HCT116 (cell line): ENCODE measurements at regions not wholly inside any gene's neighbourhood (a gene's known extent, or its start where the extent isn't known, plus 50 kb on each side); places are given as distances from the start of the nearest gene placed in this dataset.

Experiments used
- ATAC-seq: fragments of 200-7000 bp; cut with Tn5 transposase; 2 replicates; pipeline ENCODE4 v1.9.1; 2020; ENCODE audit warnings: mild to moderate bottlenecking, moderate library complexity
- BruUV-seq: library from RNA; stranded (reverse); fragments of 400-500 nt; replicated peaks from 2 replicates; lab custom pipeline; 2021; lab: Mats Ljungman, UMichigan
- CTCF ChIA-PET: fragments of 300-600 bp; sonication (Branson Sonifier 250); formaldehyde crosslinking; loops from one replicate; lab custom pipeline; 2021; ENCODE audit warnings: antibody characterized with exemption; lab: Charles Lee
- POLR2A ChIA-PET: fragments of 300-600, 350-600 bp; sonication (Branson Sonifier 250); formaldehyde crosslinking; loops from one replicate; lab custom pipeline; 2021; ENCODE audit warnings: antibody characterized with exemption; lab: Charles Lee
- RAD21 ChIA-PET, 2 experiments: fragments of 300-600 bp; sonication (Branson Sonifier 250); formaldehyde crosslinking; loops; one replicate each; lab custom pipeline; 2023; ENCODE audit warnings: low total read pairs in 2 of 2; ENCODE audit not compliant: uncharacterized antibody in 2 of 2, unreplicated experiment in 2 of 2, low non-redundant PET in 1 of 2; lab: Charles Lee
- DNase-seq: peaks from one replicate; pipeline ENCODE4 v3.0.0-alpha.2; 2010; ENCODE audit warnings: low read depth, low spot score
- H2AFZ ChIP-seq: fragments of 200-600 bp; shearing (Covaris generic), sonication (generic); 2 replicates; pipeline ENCODE4 v1.6.1; 2017; ENCODE audit warnings: low read depth, mixed run types, mixed read lengths, antibody characterized with exemption, low read length; ENCODE audit not compliant: poor library complexity, severe bottlenecking
- H3K27ac ChIP-seq: 2 replicates; pipeline ENCODE4 v1.5.1; 2012; ENCODE audit warnings: low read depth, low read length
- H3K27me3 ChIP-seq: fragments of 200-600 bp; sonication (generic); 2 replicates; pipeline ENCODE4 v1.6.1; 2016; ENCODE audit warnings: mixed run types, low read length, mixed read lengths; ENCODE audit not compliant: insufficient read depth
- H3K36me3 ChIP-seq, 2 experiments: fragments of 200-500 bp in 1 of 2; fragments of 200-600 bp in 1 of 2; sonication (Bioruptor generic) in 1 of 2; sonication (generic) in 1 of 2; 2 replicates each; pipeline versions ENCODE4 v1.5.1 to v1.6.1; 2014 to 2016; ENCODE audit warnings: low read length in 2 of 2, inconsistent platforms in 1 of 2, mixed read lengths in 1 of 2, mixed run types in 1 of 2; ENCODE audit not compliant: insufficient read depth in 2 of 2, control insufficient read depth in 1 of 2
- H3K4me1 ChIP-seq, 2 experiments: fragments of 200-600 bp in 1 of 2; sonication (generic) in 1 of 2; 2 replicates each; pipeline versions ENCODE4 v1.5.1 to v1.6.1; 2012 to 2017; ENCODE audit warnings: low read length in 2 of 2, inconsistent platforms in 1 of 2, mild to moderate bottlenecking in 1 of 2, mixed read lengths in 1 of 2, mixed run types in 1 of 2, moderate library complexity in 1 of 2; ENCODE audit not compliant: insufficient read depth in 2 of 2, control insufficient read depth in 1 of 2
- H3K4me2 ChIP-seq: fragments of 200-600 bp; sonication (generic); 2 replicates; pipeline ENCODE4 v1.6.1; 2017; ENCODE audit warnings: mixed run types, low read length, mixed read lengths
- H3K4me3 ChIP-seq, 2 experiments: fragments of 200-600 bp in 1 of 2; sonication (generic) in 1 of 2; replicated peaks in 1 of 2; 2 replicates each; pipeline ENCODE4 v1.5.1; 2011 to 2016; ENCODE audit warnings: low read length in 2 of 2, control low read depth in 1 of 2, low read depth in 1 of 2, mild to moderate bottlenecking in 1 of 2, mixed read lengths in 1 of 2, mixed run types in 1 of 2
- H3K79me2 ChIP-seq: fragments of 200-600 bp; sonication (generic); 2 replicates; pipeline ENCODE4 v1.6.1; 2017; ENCODE audit warnings: mild to moderate bottlenecking, mixed run types, low read length, moderate library complexity, mixed read lengths; ENCODE audit not compliant: insufficient read depth
- H3K9ac ChIP-seq: fragments of 200-600 bp; sonication (generic); 2 replicates; pipeline ENCODE4 v1.6.1; 2016; ENCODE audit warnings: low read length, mixed read lengths
- H3K9me2 ChIP-seq: fragments of 200-600 bp; sonication (generic), shearing (Covaris generic); 2 replicates; pipeline ENCODE4 v1.6.1; 2017; ENCODE audit warnings: mixed run types, mild to moderate bottlenecking, moderate library complexity; ENCODE audit not compliant: insufficient read depth
- H3K9me3 ChIP-seq, 2 experiments: fragments of 200-500 bp in 1 of 2; fragments of 200-600 bp in 1 of 2; sonication (Bioruptor generic) in 1 of 2; sonication (generic) in 1 of 2; 2 replicates each; pipeline ENCODE4 v1.6.1; 2014 to 2017; ENCODE audit warnings: low read length in 2 of 2, mixed read lengths in 2 of 2, inconsistent platforms in 1 of 2, low read depth in 1 of 2, mild to moderate bottlenecking in 1 of 2, mixed run types in 1 of 2, moderate library complexity in 1 of 2; ENCODE audit not compliant: control insufficient read depth in 1 of 2, insufficient read depth in 1 of 2
- H4K20me1 ChIP-seq: fragments of 200-600 bp; sonication (generic), shearing (Covaris generic); 2 replicates; pipeline ENCODE4 v1.6.1; 2017; ENCODE audit warnings: mixed run types, mild to moderate bottlenecking, moderate library complexity; ENCODE audit not compliant: insufficient read depth
- ATF3 ChIP-seq: IDR thresholded peaks from 2 replicates; pipeline ENCODE4 v1.6.1; 2012
- CBX3 ChIP-seq: IDR thresholded peaks from 2 replicates; pipeline ENCODE4 v1.6.1; 2012; ENCODE audit warnings: low read depth
- CEBPB ChIP-seq: IDR thresholded peaks from 2 replicates; pipeline ENCODE4 v1.6.1; 2012; ENCODE audit warnings: low read depth
- EGR1 ChIP-seq: IDR thresholded peaks from 2 replicates; pipeline ENCODE4 v1.6.1; 2012; ENCODE audit warnings: low read depth
- EZH2 ChIP-seq: fragments of 200-600 bp; sonication (generic); IDR thresholded peaks from 2 replicates; pipeline ENCODE4 v1.6.1; 2017; ENCODE audit warnings: antibody characterized with exemption, mixed run types
- EZH2phosphoT487 ChIP-seq: fragments of 200-600 bp; IDR thresholded peaks from 2 replicates; pipeline ENCODE4 v1.6.1; 2018; ENCODE audit warnings: antibody characterized with exemption, borderline replicate concordance
- FOSL1 ChIP-seq: IDR thresholded peaks from 2 replicates; pipeline ENCODE4 v1.6.1; 2012; ENCODE audit warnings: low read depth
- JUND ChIP-seq: IDR thresholded peaks from 2 replicates; pipeline ENCODE4 v1.6.1; 2012
- MAX ChIP-seq: IDR thresholded peaks from 2 replicates; pipeline ENCODE4 v1.6.1; 2012
- POLR2A ChIP-seq: IDR thresholded peaks from 2 replicates; pipeline ENCODE4 v1.7.0; 2011; ENCODE audit warnings: borderline replicate concordance; ENCODE audit not compliant: insufficient read depth, insufficient read length; ENCODE audit errors: extremely low read depth
- POLR2AphosphoS5 ChIP-seq: IDR thresholded peaks from 2 replicates; pipeline ENCODE4 v1.6.1; 2011; ENCODE audit warnings: mild to moderate bottlenecking, low read depth, low read length, moderate library complexity
- RAD21 ChIP-seq: IDR thresholded peaks from 2 replicates; pipeline ENCODE4 v1.6.1; 2012; ENCODE audit warnings: low read depth, mild to moderate bottlenecking
- SIN3A ChIP-seq: IDR thresholded peaks from 2 replicates; pipeline ENCODE4 v1.6.1; 2012; ENCODE audit warnings: low read depth
- SP1 ChIP-seq: IDR thresholded peaks from 2 replicates; pipeline ENCODE4 v1.6.1; 2012; ENCODE audit warnings: low read depth
- SRF ChIP-seq: IDR thresholded peaks from 2 replicates; pipeline ENCODE4 v1.6.1; 2012; ENCODE audit warnings: low read depth
- YY1 ChIP-seq: IDR thresholded peaks from 2 replicates; pipeline ENCODE4 v1.6.1; 2011; ENCODE audit warnings: low read length, low read depth, moderate library complexity, mild to moderate bottlenecking; ENCODE audit not compliant: insufficient replicate concordance; ENCODE audit errors: extremely low read depth
- ZFX ChIP-seq: fragments of 450-650 bp; IDR thresholded peaks from 2 replicates; pipeline ENCODE4 v1.6.1; 2017
- ZNF274 ChIP-seq: fragments of 200-500 bp; sonication (Bioruptor generic); IDR thresholded peaks from 2 replicates; pipeline ENCODE4 v1.6.1; 2014; ENCODE audit warnings: mild to moderate bottlenecking, low read depth, low read length, inconsistent platforms
- intact Hi-C: fragments of 100-400 bp; cut with micrococcal nuclease; formaldehyde crosslinking; loops from 2 replicates; pipeline ENCODE4 v1.10.0; 2022
- TF ChIP-seq, protein P1 (sequence below), 3 experiments: fragments of 200-600 bp in 1 of 3; sonication (generic) in 1 of 3; IDR thresholded peaks in 2 of 3; conservative IDR thresholded peaks in 1 of 3; 2 replicates each; pipeline ENCODE4 v1.5.1; 2012 to 2017; ENCODE audit warnings: low read depth in 2 of 3, low read length in 2 of 3, antibody characterized with exemption in 1 of 3, borderline replicate concordance in 1 of 3, control low read depth in 1 of 3, mild to moderate bottlenecking in 1 of 3, mixed read lengths in 1 of 3, mixed run types in 1 of 3, moderate library complexity in 1 of 3; ENCODE audit not compliant: insufficient read depth in 1 of 3

DNA sequence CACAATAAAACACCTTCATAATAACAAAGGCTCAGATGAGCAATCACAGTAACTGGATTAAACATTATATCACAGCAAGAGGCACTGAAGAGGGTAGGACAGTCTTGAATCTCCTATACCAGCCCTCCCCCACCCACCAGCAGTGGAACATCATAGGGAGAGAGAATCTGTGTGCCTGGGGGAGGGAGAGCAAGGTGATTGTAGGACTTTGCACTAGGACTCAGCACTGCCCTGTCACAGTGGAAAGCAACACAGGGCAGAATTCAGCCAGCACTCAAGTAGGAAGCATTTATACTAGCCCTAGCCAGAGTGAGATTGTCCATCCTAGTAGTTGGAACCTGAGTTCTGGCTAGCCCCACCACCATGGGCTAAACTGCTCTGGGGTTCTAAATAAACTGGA is 400.2 kb downstream of the HAO1 start:
- RAD21 ChIA-PET = no interaction called here
- no TSS peak for BruUV-seq
- H3K9me3 ChIP-seq = peaks cover 0 to 8% of the 10 kb centered on the region in 2 experiments; a peak in 1 of 4 replicates
- no peak overlapping the region for H3K9ac ChIP-seq
- no peak overlapping the region for H3K4me3 ChIP-seq
- DNase-seq (no peak), ATAC-seq (no peak)
- H3K36me3 ChIP-seq = no peaks in the 10 kb centered on the region
- no peak overlapping the region for H3K27ac ChIP-seq
- no peak overlapping the region for H3K4me2 ChIP-seq
- POLR2A ChIA-PET = no interaction called here
- CTCF ChIA-PET = no interaction called here
- no peaks in the 10 kb centered on the region for H3K79me2 ChIP-seq
- H4K20me1 ChIP-seq = no peaks in the 10 kb centered on the region
- no peaks in the 10 kb centered on the region for H3K27me3 ChIP-seq
- no peaks in the 10 kb centered on the region for H3K9me2 ChIP-seq
- intact Hi-C loops = no loop called here
- H3K4me1 ChIP-seq = no peaks in the 10 kb centered on the region
- TF ChIP-seq ATF3 = no peak
- no peak for TF ChIP-seq EGR1
- no peak for TF ChIP-seq CEBPB
- no peak for TF ChIP-seq EZH2
- no peak for TF ChIP-seq SRF
- no peak for TF ChIP-seq ZNF274
- no peak for TF ChIP-seq POLR2AphosphoS5
- no peak for TF ChIP-seq SP1
- TF ChIP-seq, protein P1, sequence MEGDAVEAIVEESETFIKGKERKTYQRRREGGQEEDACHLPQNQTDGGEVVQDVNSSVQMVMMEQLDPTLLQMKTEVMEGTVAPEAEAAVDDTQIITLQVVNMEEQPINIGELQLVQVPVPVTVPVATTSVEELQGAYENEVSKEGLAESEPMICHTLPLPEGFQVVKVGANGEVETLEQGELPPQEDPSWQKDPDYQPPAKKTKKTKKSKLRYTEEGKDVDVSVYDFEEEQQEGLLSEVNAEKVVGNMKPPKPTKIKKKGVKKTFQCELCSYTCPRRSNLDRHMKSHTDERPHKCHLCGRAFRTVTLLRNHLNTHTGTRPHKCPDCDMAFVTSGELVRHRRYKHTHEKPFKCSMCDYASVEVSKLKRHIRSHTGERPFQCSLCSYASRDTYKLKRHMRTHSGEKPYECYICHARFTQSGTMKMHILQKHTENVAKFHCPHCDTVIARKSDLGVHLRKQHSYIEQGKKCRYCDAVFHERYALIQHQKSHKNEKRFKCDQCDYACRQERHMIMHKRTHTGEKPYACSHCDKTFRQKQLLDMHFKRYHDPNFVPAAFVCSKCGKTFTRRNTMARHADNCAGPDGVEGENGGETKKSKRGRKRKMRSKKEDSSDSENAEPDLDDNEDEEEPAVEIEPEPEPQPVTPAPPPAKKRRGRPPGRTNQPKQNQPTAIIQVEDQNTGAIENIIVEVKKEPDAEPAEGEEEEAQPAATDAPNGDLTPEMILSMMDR (IDR thresholded peaks at IDR 0.05 in 2 of 3, conservative IDR thresholded peaks at IDR 0.05 in 1 of 3; ENCODE audit: borderline replicate concordance in 1 of 3, insufficient read depth in 1 of 3, low read depth in 2 of 3, low read length in 2 of 3) = no peak
- no peak for TF ChIP-seq RAD21
- TF ChIP-seq ZFX = no peak
- TF ChIP-seq EZH2phosphoT487 = no peak
- no peak for TF ChIP-seq POLR2A
- TF ChIP-seq FOSL1 = no peak
- TF ChIP-seq JUND = no peak
- no peak for TF ChIP-seq CBX3
- no peak for TF ChIP-seq MAX
- TF ChIP-seq YY1 = no peak
- TF ChIP-seq SIN3A = no peak
- no peak overlapping the region for H2AFZ ChIP-seq
